Brain microvascular endothelial cell (primary cell): ENCODE measurements at regions not wholly inside any gene's neighbourhood (a gene's known extent, or its start where the extent isn't known, plus 50 kb on each side); places are given as distances from the start of the nearest gene placed in this dataset.

Experiments
- DNase-seq: peaks from one replicate; pipeline ENCODE4 v3.0.0-alpha.2; 2020
- H3K27ac ChIP-seq: fragments of 250-450 bp; sonication (Bioruptor Pico); 2 replicates; pipeline ENCODE4 v1.5.1; 2020; ENCODE audit warnings: mild to moderate bottlenecking, moderate library complexity
- H3K27me3 ChIP-seq: fragments of 250-450 bp; sonication (Bioruptor Pico); replicated peaks from 2 replicates; pipeline ENCODE4 v1.5.1; 2020; ENCODE audit warnings: mild to moderate bottlenecking
- H3K36me3 ChIP-seq: fragments of 250-450 bp; sonication (Bioruptor Pico); replicated peaks from 2 replicates; pipeline ENCODE4 v1.5.1; 2020; ENCODE audit warnings: mild to moderate bottlenecking
- H3K4me3 ChIP-seq: 2 replicates; pipeline ENCODE4 v1.5.1; 2011; ENCODE audit warnings: low read depth, mild to moderate bottlenecking, control low read depth, low read length, moderate library complexity
- CTCF ChIP-seq: IDR thresholded peaks from 2 replicates; pipeline ENCODE4 v1.5.1; 2011; ENCODE audit warnings: low read depth, mild to moderate bottlenecking, moderate library complexity, low read length, control low read depth, inconsistent platforms; ENCODE audit errors: missing control alignments
- in situ Hi-C: cut with HindIII; loops from 2 replicates; pipeline ENCODE4 v1.10.0; 2017; ENCODE audit warnings: low sequenced_read_pairs, low pct_ligation_motif_present

GRCh38 chr6:82568290-82568993, 204.8 kb downstream of the TPBG start:
- H3K36me3 ChIP-seq: no peaks in the 10 kb centered on the region
- no peak overlapping the region for H3K4me3 ChIP-seq
- no peak for DNase-seq
- H3K27me3 ChIP-seq: no peaks in the 10 kb centered on the region
- in situ Hi-C loops: no loop called here
- no peak overlapping the region for H3K27ac ChIP-seq
- no peak for TF ChIP-seq CTCF

DNA sequence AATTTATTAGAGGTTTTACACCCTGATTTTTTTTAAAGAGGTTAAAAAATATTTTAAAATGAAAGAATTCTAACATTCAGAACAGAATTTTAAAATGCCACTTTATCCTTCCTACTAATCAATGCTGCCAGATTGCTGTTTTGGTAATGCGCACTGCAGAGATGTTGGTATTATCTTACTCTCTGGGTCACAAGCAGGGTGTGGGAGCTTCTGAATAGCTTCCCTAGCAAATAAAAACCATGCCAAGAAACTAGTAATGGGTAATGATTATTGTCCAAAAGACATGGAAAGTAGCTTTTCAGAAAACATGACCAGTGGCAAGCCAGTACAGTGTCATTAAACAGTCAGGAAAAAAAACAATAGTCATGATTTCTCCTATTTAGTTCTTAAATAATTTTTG, 205.4 kb downstream of the TPBG start:
- H3K27ac ChIP-seq: no peak overlapping the region

DNA sequence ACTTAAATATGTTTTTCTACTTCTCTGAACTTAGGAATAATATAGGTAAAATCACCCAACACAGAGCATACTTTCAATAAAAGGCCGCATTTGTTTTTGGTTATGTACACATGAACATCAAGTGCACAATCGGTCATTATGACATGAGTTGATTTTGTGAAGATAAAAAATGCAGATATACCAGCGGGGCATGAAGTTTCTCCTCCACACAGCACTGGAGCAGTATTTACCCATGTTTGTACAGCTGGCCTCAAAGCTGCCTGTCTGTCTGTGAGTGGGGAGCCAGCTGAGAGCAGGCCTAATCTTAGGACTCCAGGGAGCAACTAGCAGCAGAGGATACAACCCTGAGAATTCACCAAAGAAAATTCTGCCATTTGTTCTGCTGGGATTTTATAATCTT, 206.5 kb downstream of the TPBG start:
- TF ChIP-seq CTCF: no peak
- no peak overlapping the region for H3K4me3 ChIP-seq
- no peaks in the 10 kb centered on the region for H3K36me3 ChIP-seq
- no peaks in the 10 kb centered on the region for H3K27me3 ChIP-seq
- in situ Hi-C loops: no loop called here
- DNase-seq: no peak
- no peak overlapping the region for H3K27ac ChIP-seq

More for the DNA sequence above, 205.4 kb downstream of the TPBG start:
- TF ChIP-seq CTCF: no peak
- no peak for DNase-seq
- in situ Hi-C loops: no loop called here
- no peaks in the 10 kb centered on the region for H3K27me3 ChIP-seq
- H3K4me3 ChIP-seq: no peak overlapping the region
- no peaks in the 10 kb centered on the region for H3K36me3 ChIP-seq

- no peak overlapping the region for H3K4me3 ChIP-seq
- H3K36me3 ChIP-seq: no peaks in the 10 kb centered on the region
- no peak for DNase-seq
- TF ChIP-seq CTCF: no peak
- in situ Hi-C loops: no loop called here
- H3K27ac ChIP-seq: no peak overlapping the region
- no peaks in the 10 kb centered on the region for H3K27me3 ChIP-seq
These were observed 207.8 kb downstream of the TPBG start for GRCh38 chr6:82571455-82571854.

- in situ Hi-C loops: no loop called here
- Histone ChIP-seq H3K27ac (no peak overlapping the region), H3K36me3 (no peaks in the 10 kb centered on the region), H3K4me3 (no peak overlapping the region), H3K27me3 (no peaks in the 10 kb centered on the region)
- DNase-seq: no peak
- no peak for TF ChIP-seq CTCF
These were observed 209.8 kb downstream of the TPBG start for GRCh38 chr6:82573254-82573972.
